HepG2 (cell line): ENCODE measurements at regions not wholly inside any gene's neighbourhood (a gene's known extent, or its start where the extent isn't known, plus 50 kb on each side); places are given as distances from the start of the nearest gene placed in this dataset.

ENCODE experiments used
- ATAC-seq: fragments of 200-7000 bp; cut with Tn5 transposase; 3 replicates; pipeline ENCODE4 v1.9.1; 2020; ENCODE audit warnings: mild to moderate bottlenecking, moderate library complexity
- BruUV-seq: library from RNA; stranded (reverse); fragments of 400-500 nt; replicated peaks from 2 replicates; lab custom pipeline; 2021; lab: Mats Ljungman, UMichigan
- CTCF ChIA-PET: fragments of 300-600 bp; formaldehyde crosslinking; extraction: SDS; loops from one replicate; lab custom pipeline; 2021; ENCODE audit warnings: low total read pairs, inconsistent platforms, low intra/inter-chr PET ratio; lab: Yijun Ruan, JAX
- POLR2A ChIA-PET: fragments of 350-600 bp; sonication (Branson Sonifier 250); formaldehyde crosslinking; loops from one replicate; lab custom pipeline; 2020; ENCODE audit warnings: antibody characterized with exemption, inconsistent platforms; lab: Yijun Ruan, JAX
- DNase-seq: peaks from one replicate; pipeline ENCODE4 v3.0.0-alpha.2; 2015; ENCODE audit warnings: low spot score
- FAIRE-seq: peaks from 3 replicates; lab custom pipeline; 2011; peaks lifted over from hg19 to GRCh38; lab: Jason Lieb, UNC
- H2AFZ ChIP-seq: one replicate; pipeline ENCODE4 v1.6.1; 2011; ENCODE audit warnings: low read length, inconsistent platforms
- H3K27ac ChIP-seq: fragments of 300-600 bp; 3 replicates; pipeline ENCODE4 v1.8.0; 2011; ENCODE audit warnings: mixed run types, mild to moderate bottlenecking, mixed read lengths, low read length, inconsistent platforms; ENCODE audit not compliant: insufficient read depth; ENCODE audit errors: extremely low read length
- H3K27me3 ChIP-seq, 2 experiments: fragments of 200-600 bp in 1 of 2; 2 replicates in 1 of 2; 3 replicates in 1 of 2; pipeline versions ENCODE4 v1.6.0 to v1.8.0; 2011; ENCODE audit warnings: low read length in 2 of 2, mild to moderate bottlenecking in 2 of 2, moderate library complexity in 2 of 2, inconsistent platforms in 1 of 2; ENCODE audit not compliant: insufficient read depth in 2 of 2, control insufficient read depth in 1 of 2
- H3K36me3 ChIP-seq, 2 experiments: fragments of 200-600 bp in 1 of 2; replicated peaks in 1 of 2; 2 replicates in 1 of 2; 3 replicates in 1 of 2; pipeline versions ENCODE4 v1.5.1 to v1.8.0; 2011; ENCODE audit warnings: low read length in 2 of 2, inconsistent platforms in 1 of 2; ENCODE audit not compliant: insufficient read depth in 2 of 2, control insufficient read depth in 1 of 2
- H3K4me1 ChIP-seq: 2 replicates; pipeline ENCODE4 v1.5.1; 2012; ENCODE audit warnings: low read length, inconsistent platforms; ENCODE audit not compliant: insufficient read depth
- H3K4me2 ChIP-seq: 2 replicates; pipeline ENCODE4 v1.6.0; 2011; ENCODE audit warnings: low read depth, low read length, inconsistent platforms
- H3K4me3 ChIP-seq, 3 experiments: fragments of 200-600 bp in 1 of 3; sonication (generic), shearing (Covaris generic) in 1 of 3; replicated peaks in 1 of 3; 2 replicates each; pipeline ENCODE4 v1.5.1; 2011 to 2016; ENCODE audit warnings: low read length in 3 of 3, inconsistent platforms in 2 of 3, low read depth in 2 of 3, mild to moderate bottlenecking in 2 of 3, control low read depth in 1 of 3, mixed read lengths in 1 of 3; ENCODE audit not compliant: insufficient read depth in 1 of 3
- H3K79me2 ChIP-seq: one replicate; pipeline ENCODE4 v1.6.1; 2011; ENCODE audit warnings: low read length, inconsistent platforms; ENCODE audit not compliant: insufficient read depth
- H3K9ac ChIP-seq: 2 replicates; pipeline ENCODE4 v1.6.0; 2011; ENCODE audit warnings: mild to moderate bottlenecking, low read depth, low read length, inconsistent platforms; ENCODE audit not compliant: insufficient read depth
- H3K9me3 ChIP-seq: 2 replicates; pipeline ENCODE4 v1.5.1; 2012; ENCODE audit warnings: mild to moderate bottlenecking, low read length
- H4K20me1 ChIP-seq: 2 replicates; pipeline ENCODE4 v1.6.0; 2011; ENCODE audit warnings: inconsistent platforms, mild to moderate bottlenecking, low read length, moderate library complexity; ENCODE audit not compliant: insufficient read depth
- DPF2 ChIP-seq: sonication (generic); formaldehyde crosslinking; IDR thresholded peaks from 2 replicates; pipeline ENCODE4 v1.4.0; 2020; ENCODE audit warnings: mild to moderate bottlenecking, low read depth, missing genetic modification reagents, borderline replicate concordance
- HOMEZ ChIP-seq: IDR thresholded peaks from 2 replicates; pipeline ENCODE4 v1.6.1; 2016; ENCODE audit warnings: low read depth
- KAT8 ChIP-seq: IDR thresholded peaks from 2 replicates; pipeline ENCODE4 v1.6.1; 2016; ENCODE audit warnings: missing genetic modification reagents, missing compliant biosample characterization
- MIER2 ChIP-seq: IDR thresholded peaks from 2 replicates; pipeline ENCODE4 v1.6.1; 2016; ENCODE audit warnings: missing biosample characterization, missing genetic modification reagents
- MYC ChIP-seq: sonication (generic); formaldehyde crosslinking; IDR thresholded peaks from 2 replicates; pipeline ENCODE4 v1.9.0; 2021; ENCODE audit warnings: missing genetic modification reagents, borderline replicate concordance
- PITX1 ChIP-seq: sonication (generic); formaldehyde crosslinking; IDR thresholded peaks from 2 replicates; pipeline ENCODE4 v1.5.1; 2020; ENCODE audit warnings: mild to moderate bottlenecking, missing genetic modification reagents
- RFXANK ChIP-seq: IDR thresholded peaks from 2 replicates; pipeline ENCODE4 v1.6.1; 2016
- SPEN ChIP-seq: sonication (generic); formaldehyde crosslinking; IDR thresholded peaks from 2 replicates; pipeline ENCODE4 v1.5.1; 2020; ENCODE audit warnings: low read depth, mild to moderate bottlenecking, missing genetic modification reagents
- STAT5B ChIP-seq: sonication (generic); formaldehyde crosslinking; IDR thresholded peaks from 2 replicates; pipeline ENCODE4 v1.4.0; 2020; ENCODE audit warnings: missing genetic modification reagents
- ZBTB2 ChIP-seq: sonication (generic); formaldehyde crosslinking; IDR thresholded peaks from 2 replicates; pipeline ENCODE4 v1.8.0; 2022; ENCODE audit warnings: low read depth, missing genetic modification reagents
- ZEB1 ChIP-seq: IDR thresholded peaks from 2 replicates; pipeline ENCODE4 v1.6.1; 2012; ENCODE audit warnings: mild to moderate bottlenecking, low read depth, inconsistent platforms; ENCODE audit not compliant: insufficient replicate concordance
- ZNF232 ChIP-seq: sonication (generic); formaldehyde crosslinking; IDR thresholded peaks from 2 replicates; pipeline ENCODE4 v1.4.0; 2020; ENCODE audit warnings: missing genetic modification reagents, borderline replicate concordance
- ZNF30 ChIP-seq: sonication (generic); formaldehyde crosslinking; IDR thresholded peaks from 2 replicates; pipeline ENCODE4 v1.5.0; 2020; ENCODE audit warnings: mild to moderate bottlenecking, missing genetic modification reagents
- ZNF512 ChIP-seq: sonication (generic); formaldehyde crosslinking; IDR thresholded peaks from 2 replicates; pipeline ENCODE4 v1.4.0; 2020; ENCODE audit warnings: mild to moderate bottlenecking, missing genetic modification reagents
- ZNF740 ChIP-seq: sonication (generic); formaldehyde crosslinking; IDR thresholded peaks from 2 replicates; pipeline ENCODE4 v1.4.0; 2020; ENCODE audit warnings: missing genetic modification reagents
- WGBS: methylation state at CpG from one replicate; pipeline ENCODE4 v1.1.6; 2017; ENCODE audit warnings: low lambda C conversion rate; 5-methylcytosine and 5-hydroxymethylcytosine counted together
- in situ Hi-C: cut with HindIII; loops from 2 replicates; pipeline ENCODE4 v1.10.0; 2017; ENCODE audit warnings: low pct_unique_long_range_greater_than_20kb; ENCODE audit not compliant: extremely low pct_ligation_motif_present
- intact Hi-C: fragments of 100-400 bp; cut with micrococcal nuclease; formaldehyde crosslinking; loops from one replicate; pipeline ENCODE4 v1.10.0; 2022; ENCODE audit not compliant: unreplicated experiment

- no TSS peak for BruUV-seq
- POLR2A ChIA-PET, result interaction anchor here (0.9 to 3.4 kb wide), 4 partner anchors 9 to 46 kb away, joined by 3 to 14 read pairs (median 6); no protein-coding TSS in a partner anchor
- no peak overlapping the region for H3K27ac ChIP-seq
Measured at GRCh38 chr3:194084284-194084683, 51.7 kb upstream of the HES1 start.

More at GRCh38 chr3:194084284-194084683, 51.7 kb upstream of the HES1 start:
- Histone ChIP-seq H3K4me2 (no peak overlapping the region), H2AFZ (no peak overlapping the region), H4K20me1 (no peaks in the 10 kb centered on the region), H3K9ac (no peak overlapping the region), H3K79me2 (no peaks in the 10 kb centered on the region), H3K4me1 (peaks cover 68% of the 10 kb centered on the region)
- CTCF ChIA-PET, result no interaction called here
- no peak for FAIRE-seq
- in situ Hi-C loops, result no loop called here
- ATAC-seq, result no peak
- TF ChIP-seq ZNF30 (CRISPR knock-in tag), result no peak
- no peak for TF ChIP-seq MIER2 (CRISPR knock-in tag)
- TF ChIP-seq PITX1 (CRISPR knock-in tag), result no peak
- TF ChIP-seq ZNF512 (CRISPR knock-in tag), result no peak
- TF ChIP-seq ZNF740, result no peak
- no peak for TF ChIP-seq DPF2 (CRISPR knock-in tag)
- TF ChIP-seq RFXANK, result no peak
- no peak for TF ChIP-seq MYC (CRISPR knock-in tag)
- TF ChIP-seq KAT8, result no peak
- TF ChIP-seq HOMEZ (CRISPR knock-in tag), result no peak
- TF ChIP-seq ZEB1, result no peak
- TF ChIP-seq ZBTB2 (CRISPR knock-in tag), result no peak
- no peak for TF ChIP-seq SPEN
- no peak for TF ChIP-seq STAT5B (CRISPR knock-in tag)
- no peak for TF ChIP-seq ZNF232 (CRISPR knock-in tag)
- TF ChIP-seq, all 625 proteins: peak for 0
- no peaks in the 10 kb centered on the region for H3K9me3 ChIP-seq
- H3K4me3 ChIP-seq, result no peak overlapping the region
- DNase-seq, result no peak
- no peaks in the 10 kb centered on the region; a peak in 1 of 5 replicates for H3K27me3 ChIP-seq
- 66% methylated on average over 5 of the region's 5 CpGs for WGBS
- intact Hi-C loops, result no loop called here
- no peaks in the 10 kb centered on the region for H3K36me3 ChIP-seq
